ENCODE measurements at regions not wholly inside any gene's neighbourhood (a gene's known extent, or its start where the extent isn't known, plus 50 kb on each side); places are given as distances from the start of the nearest gene placed in this dataset.

- TF ChIP-seq CTCF (IDR thresholded peaks at IDR 0.05; ENCODE audit: borderline replicate concordance, extremely low read depth, low read length, poor library complexity, severe bottlenecking) (no peak), EZH2 (IDR thresholded peaks at IDR 0.05; ENCODE audit: borderline replicate concordance, low read depth, low read length, severe bottlenecking) (no peak)
- Histone ChIP-seq H3K79me2 (ENCODE audit: insufficient read depth, low read length) (no peaks in the 10 kb centered on the region), H2AFZ (ENCODE audit: low read depth, low read length) (no peak overlapping the region), H3K9ac (ENCODE audit: low read depth, low read length) (no peak overlapping the region), H3K9me3 (ENCODE audit: insufficient read depth, low read length, severe bottlenecking) (no peaks in the 10 kb centered on the region), H3K4me3 (ENCODE audit: low read depth in 1 of 2, low read length in 2 of 2) (no peak overlapping the region), H3K27me3 (ENCODE audit: insufficient read depth, low read length, poor library complexity) (no peaks in the 10 kb centered on the region), H3K4me1 (ENCODE audit: insufficient read depth, low read length) (no peaks in the 10 kb centered on the region), H3K4me2 (ENCODE audit: insufficient read depth, low read length) (no peak overlapping the region), H3K36me3 (ENCODE audit: insufficient read depth, low read length) (no peaks in the 10 kb centered on the region), H3K27ac (ENCODE audit: low read length) (no peak overlapping the region), H4K20me1 (ENCODE audit: insufficient read depth, low read length) (no peaks in the 10 kb centered on the region)
- no peak for DNase-seq
- ATAC-seq (ENCODE audit: insufficient read depth, low read depth), result no peak
Observed at GRCh38 chr11:41935241-41935640, 475.8 kb upstream of the LRRC4C start.

- no peak overlapping the region for H3K9ac ChIP-seq (ENCODE audit: low read depth, low read length)
- H3K36me3 ChIP-seq (ENCODE audit: insufficient read depth, low read length), result no peaks in the 10 kb centered on the region
- ATAC-seq (ENCODE audit: insufficient read depth, low read depth), result no peak
- no peak for DNase-seq
- H3K27me3 ChIP-seq (ENCODE audit: insufficient read depth, low read length, poor library complexity), result no peaks in the 10 kb centered on the region
- no peaks in the 10 kb centered on the region for H3K4me1 ChIP-seq (ENCODE audit: insufficient read depth, low read length)
- H3K4me3 ChIP-seq (ENCODE audit: low read depth in 1 of 2, low read length in 2 of 2), result no peak overlapping the region
- TF ChIP-seq EZH2 (IDR thresholded peaks at IDR 0.05; ENCODE audit: borderline replicate concordance, low read depth, low read length, severe bottlenecking), result no peak
- TF ChIP-seq CTCF (IDR thresholded peaks at IDR 0.05; ENCODE audit: borderline replicate concordance, extremely low read depth, low read length, poor library complexity, severe bottlenecking), result no peak
- H3K27ac ChIP-seq (ENCODE audit: low read length), result no peak overlapping the region
- H2AFZ ChIP-seq (ENCODE audit: low read depth, low read length), result no peak overlapping the region
- no peaks in the 10 kb centered on the region for H3K79me2 ChIP-seq (ENCODE audit: insufficient read depth, low read length)
- H3K9me3 ChIP-seq (ENCODE audit: insufficient read depth, low read length, severe bottlenecking), result no peaks in the 10 kb centered on the region
- no peaks in the 10 kb centered on the region for H4K20me1 ChIP-seq (ENCODE audit: insufficient read depth, low read length)
- no peak overlapping the region for H3K4me2 ChIP-seq (ENCODE audit: insufficient read depth, low read length)
Observed at GRCh38 chr11:41935795-41936194, 476.3 kb upstream of the LRRC4C start.

GRCh38 chr11:41943656-41944055, 484.2 kb upstream of the LRRC4C start:
- DNase-seq (no peak), ATAC-seq (ENCODE audit: insufficient read depth, low read depth) (no peak)
- Histone ChIP-seq H3K9ac (ENCODE audit: low read depth, low read length) (no peak overlapping the region), H3K27me3 (ENCODE audit: insufficient read depth, low read length, poor library complexity) (no peaks in the 10 kb centered on the region), H3K36me3 (ENCODE audit: insufficient read depth, low read length) (no peaks in the 10 kb centered on the region), H3K4me2 (ENCODE audit: insufficient read depth, low read length) (no peak overlapping the region), H3K9me3 (ENCODE audit: insufficient read depth, low read length, severe bottlenecking) (no peaks in the 10 kb centered on the region), H3K27ac (ENCODE audit: low read length) (no peak overlapping the region), H3K4me3 (ENCODE audit: low read depth in 1 of 2, low read length in 2 of 2) (no peak overlapping the region), H2AFZ (ENCODE audit: low read depth, low read length) (no peak overlapping the region), H3K79me2 (ENCODE audit: insufficient read depth, low read length) (no peaks in the 10 kb centered on the region), H3K4me1 (ENCODE audit: insufficient read depth, low read length) (no peaks in the 10 kb centered on the region), H4K20me1 (ENCODE audit: insufficient read depth, low read length) (no peaks in the 10 kb centered on the region)
- TF ChIP-seq CTCF (IDR thresholded peaks at IDR 0.05; ENCODE audit: borderline replicate concordance, extremely low read depth, low read length, poor library complexity, severe bottlenecking), result no peak
- TF ChIP-seq EZH2 (IDR thresholded peaks at IDR 0.05; ENCODE audit: borderline replicate concordance, low read depth, low read length, severe bottlenecking), result no peak

GRCh38 chr11:41947392-41947791, 487.9 kb upstream of the LRRC4C start:
- no peak overlapping the region for H3K4me2 ChIP-seq (ENCODE audit: insufficient read depth, low read length)
- DNase-seq, result no peak
- no peaks in the 10 kb centered on the region for H3K79me2 ChIP-seq (ENCODE audit: insufficient read depth, low read length)

More at GRCh38 chr11:41947392-41947791, 487.9 kb upstream of the LRRC4C start:
- Histone ChIP-seq H3K9me3 (ENCODE audit: insufficient read depth, low read length, severe bottlenecking) (no peaks in the 10 kb centered on the region), H3K9ac (ENCODE audit: low read depth, low read length) (no peak overlapping the region), H3K4me1 (ENCODE audit: insufficient read depth, low read length) (no peaks in the 10 kb centered on the region), H2AFZ (ENCODE audit: low read depth, low read length) (no peak overlapping the region), H3K27me3 (ENCODE audit: insufficient read depth, low read length, poor library complexity) (no peaks in the 10 kb centered on the region), H3K27ac (ENCODE audit: low read length) (no peak overlapping the region), H4K20me1 (ENCODE audit: insufficient read depth, low read length) (no peaks in the 10 kb centered on the region), H3K36me3 (ENCODE audit: insufficient read depth, low read length) (no peaks in the 10 kb centered on the region), H3K4me3 (ENCODE audit: low read depth in 1 of 2, low read length in 2 of 2) (no peak overlapping the region)
- ATAC-seq (ENCODE audit: insufficient read depth, low read depth), result no peak
- no peak for TF ChIP-seq EZH2 (IDR thresholded peaks at IDR 0.05; ENCODE audit: borderline replicate concordance, low read depth, low read length, severe bottlenecking)
- no peak for TF ChIP-seq CTCF (IDR thresholded peaks at IDR 0.05; ENCODE audit: borderline replicate concordance, extremely low read depth, low read length, poor library complexity, severe bottlenecking)

Data from DND-41 (cell line).